NCI-H1436 (cell line): ENCODE measurements at regions not wholly inside any gene's neighbourhood (a gene's known extent, or its start where the extent isn't known, plus 50 kb on each side); places are given as distances from the start of the nearest gene placed in this dataset.

ENCODE experiments used
- DNase-seq: peaks from one replicate; lab custom pipeline; 2025; lab: John Stamatoyannopoulos, UW

DNA sequence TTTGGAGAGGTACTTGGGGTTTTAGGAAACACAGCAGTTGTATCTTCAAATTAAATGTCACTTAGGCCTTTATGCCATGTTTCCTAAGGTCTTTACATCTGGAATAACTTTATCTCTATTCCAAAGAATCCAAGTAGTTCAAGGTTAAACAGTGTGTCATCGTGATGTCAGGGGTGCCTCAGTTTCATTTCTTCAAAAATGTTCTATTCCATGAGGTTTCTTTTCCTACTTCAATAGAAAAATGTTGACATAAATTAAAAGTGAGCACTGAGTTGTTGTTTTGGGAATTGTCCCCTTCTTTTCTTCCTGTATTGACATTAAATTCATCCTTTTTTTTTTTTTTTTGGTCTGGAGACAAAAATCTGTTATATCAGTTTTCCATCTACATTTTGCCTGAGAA, 160.6 kb upstream of the C21orf91 start:
- DNase-seq: no peak

DNA sequence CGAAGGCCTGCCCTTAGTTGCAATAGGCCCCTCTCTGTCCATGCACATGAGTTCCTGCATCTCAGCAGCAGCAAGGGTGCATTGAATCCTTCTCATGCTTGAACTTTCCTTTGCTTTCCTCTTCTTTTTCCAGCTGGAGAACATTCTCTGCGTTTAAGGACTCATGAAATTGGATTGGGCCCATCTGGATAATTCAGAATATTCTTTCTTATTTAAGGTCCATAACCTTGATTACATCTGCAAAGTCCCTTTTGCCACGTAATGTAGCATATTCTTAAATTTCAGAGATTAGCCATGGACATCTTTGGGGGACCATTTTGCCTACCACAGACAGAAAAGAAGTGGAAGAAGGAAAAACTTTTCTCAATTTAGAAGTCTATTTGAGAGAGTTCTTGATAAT, 159.7 kb upstream of the C21orf91 start:
- DNase-seq: no peak

DNA sequence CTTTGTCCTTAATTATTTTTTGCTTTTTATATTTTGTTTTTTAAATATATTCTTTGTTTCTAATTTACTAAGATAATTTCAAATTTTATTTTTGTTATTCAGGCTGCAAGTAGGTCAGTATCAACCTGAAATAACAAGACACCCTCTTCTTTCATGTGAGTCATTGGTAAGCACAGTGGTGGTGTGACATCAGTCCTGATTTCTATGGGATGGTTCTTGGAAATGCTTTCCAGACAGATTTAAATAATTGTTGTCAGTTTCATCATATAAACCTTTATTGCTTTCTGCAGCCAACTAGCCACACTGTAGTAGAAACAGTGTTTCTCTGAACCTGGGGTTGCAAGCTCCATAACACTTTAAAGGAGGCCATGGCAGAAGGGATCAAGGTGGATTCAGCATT, 157.5 kb upstream of the C21orf91 start:
- no peak for DNase-seq

DNA sequence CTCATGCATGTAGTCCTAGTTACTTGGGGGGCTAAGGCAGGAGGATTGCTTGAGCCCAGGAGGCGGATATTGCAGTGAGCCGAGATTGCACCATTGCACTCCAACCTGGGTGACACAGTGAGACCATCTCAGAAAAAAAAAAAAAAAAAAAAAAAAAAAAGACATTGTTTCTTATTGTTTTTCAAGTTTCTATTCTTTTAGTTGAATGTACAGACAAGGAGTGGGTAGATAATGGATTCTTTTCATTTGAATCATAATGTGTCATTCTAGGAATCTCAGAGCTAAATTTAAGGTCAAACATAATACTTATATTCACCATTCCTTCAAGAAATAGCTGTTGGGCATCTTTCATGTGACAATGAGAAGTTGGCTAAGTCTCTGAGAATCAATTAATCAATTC, 157.0 kb upstream of the C21orf91 start:
- DNase-seq: no peak

DNA sequence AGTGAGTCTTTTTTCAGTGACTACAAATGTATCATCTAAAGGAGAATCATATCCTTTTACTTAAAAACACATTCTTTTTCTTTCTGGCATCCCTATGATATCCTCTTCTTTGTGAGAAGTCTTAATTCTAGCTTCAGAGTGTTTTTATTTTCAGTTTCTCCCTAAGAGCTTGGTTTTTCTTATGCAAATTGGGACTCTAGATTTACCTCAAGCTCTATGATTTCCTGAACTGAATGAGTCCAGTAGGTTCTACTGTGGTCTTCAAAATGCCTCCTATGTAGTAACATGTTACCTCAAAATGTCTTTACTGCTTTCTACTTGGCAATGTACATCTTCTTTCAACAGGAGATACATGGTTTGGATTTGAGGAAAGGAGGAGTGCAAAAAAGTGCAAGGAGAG, 148.2 kb upstream of the C21orf91 start:
- DNase-seq: no peak

DNA sequence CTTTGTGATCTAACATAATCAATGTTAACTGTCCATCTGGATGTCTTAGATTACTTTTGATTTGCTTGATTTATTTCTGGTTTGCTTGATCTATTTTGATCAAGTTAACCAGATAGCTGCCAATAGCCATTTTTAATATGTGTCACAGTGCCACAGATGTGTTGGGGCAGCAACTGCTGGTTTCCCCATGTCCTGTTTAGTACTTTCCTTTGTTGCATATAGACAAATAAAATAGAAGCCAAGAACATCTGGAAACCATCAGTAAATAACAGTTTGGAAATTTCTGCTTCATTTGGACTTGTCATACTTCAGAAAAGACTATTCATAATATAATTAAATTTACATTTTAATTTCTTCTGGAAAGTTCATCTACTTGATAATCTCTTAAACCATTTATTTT, 145.6 kb upstream of the C21orf91 start:
- DNase-seq: no peak

DNA sequence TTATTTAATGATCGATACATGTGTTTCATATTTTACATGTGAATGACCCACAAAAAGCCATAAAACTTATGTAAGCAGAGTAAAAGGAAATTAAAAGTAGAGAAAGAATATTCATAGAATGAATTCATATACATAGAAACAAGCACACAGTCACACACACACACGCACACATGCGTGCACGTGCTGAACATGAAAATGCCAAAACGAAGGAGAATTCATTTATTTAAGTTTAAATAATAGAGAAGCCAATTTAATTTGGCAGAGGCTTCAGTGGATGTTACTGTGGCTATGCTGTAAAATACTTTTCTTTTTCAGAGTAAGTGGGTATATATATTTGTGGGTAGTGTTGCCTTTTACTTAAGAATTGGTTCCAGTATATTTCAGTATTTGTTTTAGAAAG, 145.0 kb upstream of the C21orf91 start:
- no peak for DNase-seq

DNA sequence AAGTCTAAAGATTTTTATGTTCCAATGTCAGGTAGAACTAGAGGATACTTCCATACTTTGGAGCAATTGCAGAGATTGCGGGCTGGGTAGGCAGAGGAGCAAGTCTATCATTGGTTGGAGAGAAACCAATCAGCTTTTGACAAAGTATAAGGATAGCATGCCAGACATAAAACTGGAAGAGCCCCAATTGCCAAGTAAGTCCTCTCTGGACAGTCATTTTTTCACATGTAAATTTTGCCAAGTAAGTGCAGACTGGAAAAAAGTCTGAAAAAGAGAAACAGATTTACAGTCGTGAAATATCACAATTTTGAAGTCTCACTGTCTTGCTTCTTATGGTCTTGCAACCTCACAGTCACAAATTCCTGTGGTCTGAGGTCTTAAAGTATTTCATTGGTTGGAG, 131.4 kb upstream of the C21orf91 start:
- no peak for DNase-seq

DNA sequence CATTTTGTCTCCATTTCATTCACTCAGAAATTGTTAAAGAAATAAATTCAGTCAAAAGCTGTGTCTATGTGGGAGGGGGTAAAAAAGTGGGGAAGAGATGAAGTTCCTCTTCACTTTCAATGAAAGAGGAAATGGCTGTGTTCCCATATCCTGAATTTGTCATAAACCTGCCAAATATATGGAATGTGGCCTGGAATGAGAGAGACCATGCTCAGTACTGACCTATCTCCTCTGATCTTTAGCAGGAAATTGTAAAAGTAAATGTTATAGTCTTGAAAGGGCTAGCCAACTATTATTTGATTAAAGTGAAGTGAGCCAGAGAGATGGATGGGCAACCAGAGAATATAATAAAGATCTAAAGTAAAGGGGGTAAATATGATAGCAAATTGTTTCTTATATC, 130.3 kb upstream of the C21orf91 start:
- DNase-seq: no peak

DNA sequence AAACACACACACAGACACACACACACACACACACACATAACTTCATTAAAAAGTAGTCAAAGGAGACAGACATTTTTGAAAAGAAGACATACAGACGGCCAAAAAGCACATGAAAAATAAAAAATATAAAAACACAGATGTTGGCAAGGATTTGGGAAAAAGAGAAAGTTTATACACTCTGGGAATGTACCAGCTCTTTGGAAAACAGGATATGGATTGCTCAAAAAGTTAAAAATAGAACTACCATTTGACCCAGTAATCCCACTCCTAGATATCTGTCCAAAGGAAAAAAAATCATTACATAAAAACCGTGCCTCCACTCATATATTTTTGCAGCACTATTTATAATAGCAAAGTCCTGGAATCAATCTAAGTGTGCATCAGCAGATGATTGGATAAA, 128.4 kb upstream of the C21orf91 start:
- no peak for DNase-seq

DNA sequence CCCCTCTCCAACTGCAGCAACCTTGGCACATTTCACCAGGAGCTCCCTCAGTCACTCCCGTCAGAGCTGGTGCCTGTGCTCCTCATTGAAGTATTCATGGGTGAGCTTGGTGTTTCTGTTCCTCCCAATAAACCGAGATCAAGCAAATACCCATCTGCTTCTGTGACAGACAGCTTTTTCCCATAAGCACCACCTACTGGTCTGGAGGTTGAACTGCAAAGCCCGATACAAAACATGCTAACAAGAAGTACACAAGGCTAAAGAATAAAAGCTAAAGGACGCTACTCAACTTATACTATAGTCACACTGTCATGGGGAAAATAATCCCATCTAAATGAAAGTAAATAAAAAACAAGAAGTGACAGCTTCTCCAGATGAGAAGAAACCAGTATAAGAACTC, 111.9 kb upstream of the C21orf91 start:
- no peak for DNase-seq

DNA sequence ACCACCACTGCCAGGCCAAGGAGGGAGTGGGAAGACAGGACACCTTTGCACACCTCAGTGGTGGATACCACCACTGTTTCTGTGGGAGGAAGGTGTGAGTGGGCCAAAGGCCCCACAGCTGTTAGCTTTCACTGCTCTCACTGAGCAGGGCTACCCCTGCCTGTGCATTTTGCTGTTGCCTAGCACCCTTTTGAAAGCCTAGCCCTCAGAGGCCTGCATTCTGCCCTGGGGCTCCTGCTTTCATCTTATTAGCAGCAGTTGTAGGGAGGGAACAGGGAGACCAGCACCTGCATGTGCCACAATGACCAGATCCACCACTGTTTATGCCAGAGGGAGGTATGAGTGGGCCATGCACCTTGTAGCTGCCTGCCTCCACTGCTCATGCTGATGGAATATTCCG, 110.9 kb upstream of the C21orf91 start:
- DNase-seq: peak; percentile 30

DNA sequence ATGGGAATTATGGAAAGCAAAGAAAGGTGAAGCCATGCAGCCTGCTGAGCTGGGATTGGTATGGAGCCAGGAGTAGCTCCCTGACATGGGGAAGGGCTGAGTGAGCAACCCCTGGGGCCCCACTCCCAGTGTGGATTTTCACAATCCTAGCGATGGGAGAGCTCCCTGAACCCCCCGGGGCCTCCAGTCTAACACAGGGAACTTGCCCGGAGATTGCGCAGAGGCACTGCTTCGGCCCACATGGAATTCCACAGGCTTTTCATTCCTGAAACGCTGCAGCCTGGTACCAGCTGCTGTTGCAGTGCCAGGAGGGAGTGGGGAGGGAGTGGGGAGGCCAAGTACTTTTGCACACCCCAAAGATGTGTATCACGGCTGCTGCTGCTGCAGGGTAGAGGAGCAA, 110.4 kb upstream of the C21orf91 start:
- DNase-seq: no peak

DNA sequence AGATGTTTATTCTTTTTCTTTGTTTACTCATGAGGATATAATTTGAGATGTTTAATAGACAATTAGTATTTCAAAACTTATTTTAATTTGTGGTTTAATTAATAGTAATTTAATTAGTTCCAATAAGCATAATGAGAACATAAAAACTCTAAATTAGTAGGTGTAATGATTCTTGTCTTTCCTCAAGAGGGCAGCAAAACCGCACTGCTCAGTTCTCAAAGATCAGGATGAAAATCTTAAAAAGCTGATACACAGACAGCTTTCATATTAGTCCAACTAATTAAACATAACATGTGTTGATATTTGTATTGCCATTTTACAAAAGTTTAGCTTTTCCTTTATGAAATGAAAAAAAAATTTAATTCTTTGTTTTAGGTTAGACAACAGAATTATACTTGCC, 106.7 kb upstream of the C21orf91 start:
- DNase-seq: peak; percentile 7

DNA sequence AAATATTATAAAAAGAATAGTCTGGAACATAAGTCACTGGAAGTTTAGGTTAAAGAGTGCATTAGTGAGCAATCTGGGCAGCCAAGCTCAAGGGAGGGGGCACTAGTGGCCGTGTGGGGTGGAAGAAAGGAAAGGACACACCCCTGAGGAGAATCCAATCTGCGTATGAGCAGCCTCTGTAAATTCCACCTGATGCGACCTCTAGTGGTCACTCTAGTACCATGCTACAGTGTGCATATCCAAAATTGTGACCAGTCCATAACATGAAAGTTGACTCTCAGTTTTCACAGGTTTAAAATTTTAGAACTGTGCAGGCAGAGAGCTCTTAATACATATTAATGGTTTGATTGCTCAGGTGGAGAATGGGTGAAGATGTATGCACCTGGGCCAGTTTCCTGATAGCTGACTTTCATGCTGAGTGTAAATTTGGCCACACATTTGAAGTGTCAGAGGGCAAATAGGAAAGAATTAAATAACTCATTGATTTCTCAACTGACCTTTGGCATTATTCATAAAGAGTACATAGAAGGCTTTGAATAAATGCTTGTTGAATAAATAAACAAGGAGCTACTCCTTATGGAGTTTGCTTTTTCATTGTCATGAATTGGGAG, 105.9 kb upstream of the C21orf91 start:
- DNase-seq: peak; percentile 72

DNA sequence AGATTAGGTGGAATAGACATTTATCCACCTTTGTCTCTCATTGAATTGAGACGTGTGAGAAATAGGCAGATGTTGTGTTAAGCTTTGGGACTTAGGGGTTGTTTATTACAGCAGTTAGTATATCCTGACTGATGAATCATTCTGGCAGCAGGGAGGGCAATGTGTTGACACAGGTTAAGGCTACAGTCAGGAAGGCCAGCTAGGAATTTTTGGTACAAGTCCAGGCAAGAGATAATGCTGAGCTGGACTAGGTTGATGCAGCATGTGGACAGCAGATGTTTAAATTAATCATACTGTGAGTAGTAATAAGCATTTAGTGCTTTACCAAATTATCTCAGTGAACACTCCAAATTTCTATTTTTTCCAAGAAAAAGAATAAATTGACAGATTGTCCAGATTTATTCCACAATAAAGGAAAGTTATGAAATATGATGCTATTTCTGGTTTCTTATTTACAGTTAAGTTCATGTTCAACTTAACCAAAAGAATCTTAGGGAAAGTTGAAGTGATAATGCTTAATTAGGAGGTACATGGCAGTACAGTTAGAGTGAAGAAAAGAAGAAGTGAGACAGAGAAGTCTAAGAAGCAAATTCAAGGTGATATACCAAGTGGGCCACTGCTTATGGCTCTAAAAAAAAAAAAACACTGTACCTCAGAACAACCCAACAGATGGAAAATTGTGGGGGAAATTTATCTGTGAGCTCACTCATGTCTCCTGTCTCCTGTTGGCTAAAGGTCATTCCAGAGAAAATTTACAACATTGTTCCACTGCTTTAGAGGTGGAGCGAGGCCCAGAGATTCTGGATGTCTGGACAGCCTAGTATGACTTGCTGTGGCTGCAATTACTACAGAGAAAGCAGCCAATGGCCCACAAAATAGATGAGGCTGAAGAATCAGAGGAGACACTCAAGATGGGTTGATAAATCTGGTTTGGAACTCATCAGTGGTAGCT, 102.7 kb upstream of the C21orf91 start:
- no peak for DNase-seq

DNA sequence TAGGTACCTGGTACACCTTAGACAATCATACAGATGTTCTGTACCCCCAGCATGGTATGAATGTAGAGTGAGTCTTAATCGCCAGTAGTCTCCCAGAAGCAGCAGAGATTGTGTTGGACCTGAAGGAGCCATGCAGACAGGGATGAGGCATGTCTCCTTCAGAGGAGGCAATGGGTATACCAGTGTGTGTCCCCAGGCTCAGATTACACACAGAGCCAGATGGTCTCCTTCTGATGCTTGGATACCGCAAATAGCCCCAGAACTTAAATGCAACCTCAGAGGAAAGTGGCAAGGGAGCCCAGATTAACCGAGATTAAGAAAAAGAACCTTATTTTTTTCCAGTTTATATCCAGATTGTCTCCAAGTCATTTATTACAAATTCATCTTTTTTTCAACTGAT, 96.8 kb upstream of the C21orf91 start:
- no peak for DNase-seq

DNA sequence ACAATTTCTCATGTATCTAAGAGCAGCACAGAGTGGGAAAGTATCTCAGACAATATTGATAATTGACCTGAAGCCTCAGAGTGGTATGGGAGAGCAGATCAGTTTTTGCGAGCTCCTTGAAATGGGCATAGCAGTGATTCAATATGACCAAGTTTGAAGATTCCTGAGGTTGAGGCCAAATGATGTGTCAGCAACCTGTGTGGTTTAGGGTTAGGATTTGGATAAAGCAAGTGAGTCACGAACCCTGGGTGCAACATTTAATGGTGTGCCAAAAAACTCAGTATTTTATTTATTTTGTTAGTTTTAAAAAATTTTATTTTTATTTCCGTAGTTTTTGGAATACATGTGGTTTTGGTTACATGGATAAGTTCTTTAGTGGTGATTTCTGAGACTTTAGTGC, 92.5 kb upstream of the C21orf91 start:
- DNase-seq: no peak

DNA sequence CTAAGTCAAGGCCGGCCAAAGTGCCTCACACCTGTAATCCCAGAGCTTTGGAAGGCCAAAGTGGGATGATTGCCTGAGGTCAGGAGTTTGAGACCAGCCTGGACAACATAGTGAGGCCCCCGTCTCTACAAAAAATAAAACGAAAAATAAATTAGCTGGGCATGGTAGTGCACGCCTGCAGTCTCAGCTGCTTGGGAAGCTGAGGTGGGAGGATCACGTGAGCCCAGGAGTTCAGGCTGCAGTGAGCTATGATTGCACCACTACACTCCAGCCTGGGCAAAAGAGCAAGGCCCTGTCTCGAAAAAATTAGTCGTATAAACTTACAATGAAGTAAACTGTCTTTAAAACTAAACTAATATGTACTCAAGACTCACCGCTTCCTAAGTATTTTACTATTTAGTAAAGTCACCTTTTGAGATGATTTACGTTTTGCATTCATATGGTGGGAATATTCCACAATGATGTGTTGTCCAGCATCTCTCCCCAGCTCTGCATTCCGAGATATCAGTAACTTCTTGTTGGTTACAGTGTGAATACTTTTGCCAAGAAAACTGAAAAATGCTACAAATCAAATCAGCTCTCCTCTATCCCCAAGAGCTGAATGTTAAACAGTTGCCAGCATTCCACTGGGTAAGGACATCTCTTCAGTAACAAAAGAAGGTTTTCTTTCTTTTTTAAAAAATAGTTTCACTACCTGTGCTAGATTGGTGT, 84.9 kb upstream of the C21orf91 start:
- no peak for DNase-seq

DNA sequence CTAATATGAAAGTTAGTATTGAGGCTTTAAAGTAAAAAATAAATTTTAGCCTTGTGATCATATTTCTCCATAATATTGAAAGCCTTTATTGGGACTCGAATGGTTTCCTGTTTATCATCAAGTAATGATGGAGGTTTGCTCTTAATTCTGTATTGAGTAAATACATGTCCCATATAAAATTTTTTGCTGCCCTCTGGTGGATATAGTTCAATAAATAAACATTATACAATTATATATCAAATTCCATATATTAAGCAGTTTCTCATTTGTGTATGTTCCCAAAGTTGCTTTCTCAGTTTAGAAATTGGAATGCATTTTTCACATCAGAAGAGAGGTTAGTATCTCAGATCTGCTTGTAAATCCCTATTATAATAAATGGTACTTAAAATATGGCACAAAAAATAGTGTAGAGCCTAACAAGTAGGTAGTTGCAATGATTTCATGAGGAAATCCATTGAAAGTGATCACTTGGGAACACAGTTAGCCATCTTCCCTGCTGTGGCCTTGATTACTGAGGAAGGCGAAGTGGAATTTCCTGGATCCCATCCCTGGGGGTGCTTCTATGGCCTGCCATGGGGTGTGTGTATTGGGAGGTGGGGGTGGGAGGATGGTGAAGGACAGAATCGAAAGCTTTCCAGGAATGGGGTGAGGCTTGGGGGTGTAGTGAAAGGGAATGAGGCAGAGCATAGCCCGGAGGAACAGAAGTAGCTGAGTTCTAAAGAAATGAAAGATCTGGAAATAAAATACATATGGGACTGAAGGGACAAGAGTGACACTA, 84.1 kb upstream of the C21orf91 start:
- peak; percentile 44 for DNase-seq

DNA sequence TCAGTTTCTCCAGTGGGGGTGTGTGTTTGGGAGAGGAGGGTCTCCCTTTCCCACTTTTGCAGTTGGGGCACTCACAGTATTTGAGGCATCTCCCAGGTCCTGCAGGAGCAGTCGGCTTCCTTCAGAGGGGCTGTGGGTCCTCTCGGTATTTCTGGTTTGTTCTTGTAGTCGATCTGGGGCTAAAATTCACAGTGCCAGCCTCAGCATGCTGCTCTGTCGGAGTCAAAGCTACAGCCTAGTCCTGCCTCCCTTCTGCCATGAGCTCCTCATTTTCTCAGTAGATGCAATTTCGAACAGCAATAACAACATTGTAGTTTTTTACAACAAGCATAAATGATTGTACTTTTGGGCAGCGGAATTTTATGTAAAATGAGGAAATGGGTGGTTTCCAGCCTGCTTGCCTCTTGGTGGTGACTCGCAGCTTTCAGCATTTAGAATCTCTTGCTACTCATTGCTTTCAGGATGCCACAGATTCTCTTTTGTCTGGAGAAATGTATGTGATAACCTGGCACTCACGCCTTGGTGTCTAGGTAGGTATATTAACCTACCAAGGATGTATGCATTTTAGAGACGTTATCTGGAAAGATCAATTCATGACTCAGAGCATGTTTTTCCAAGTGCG, 82.4 kb upstream of the C21orf91 start:
- no peak for DNase-seq

DNA sequence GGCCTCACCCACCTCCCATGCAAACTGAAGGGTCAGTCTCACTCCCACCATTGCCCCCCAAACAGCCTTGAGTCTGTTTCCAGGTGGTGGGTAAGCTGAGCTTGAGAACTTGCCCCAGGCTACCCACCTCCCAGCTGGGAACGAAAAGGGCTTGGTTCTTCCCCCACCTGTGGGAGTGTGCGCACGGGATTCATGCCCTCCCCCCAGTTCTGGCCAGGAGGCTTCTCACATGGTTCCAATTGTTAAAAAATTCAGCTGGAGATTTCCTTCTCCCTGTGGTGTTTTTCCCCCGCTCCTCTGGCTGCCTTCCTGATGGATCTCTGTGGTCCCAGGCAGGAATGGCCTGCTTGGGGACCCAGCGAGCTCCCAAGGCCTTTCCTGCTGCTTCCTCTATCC, 81.8 kb upstream of the C21orf91 start:
- no peak for DNase-seq
